ENCODE measurements at regions not wholly inside any gene's neighbourhood (a gene's known extent, or its start where the extent isn't known, plus 50 kb on each side); places are given as distances from the start of the nearest gene placed in this dataset.

DNA sequence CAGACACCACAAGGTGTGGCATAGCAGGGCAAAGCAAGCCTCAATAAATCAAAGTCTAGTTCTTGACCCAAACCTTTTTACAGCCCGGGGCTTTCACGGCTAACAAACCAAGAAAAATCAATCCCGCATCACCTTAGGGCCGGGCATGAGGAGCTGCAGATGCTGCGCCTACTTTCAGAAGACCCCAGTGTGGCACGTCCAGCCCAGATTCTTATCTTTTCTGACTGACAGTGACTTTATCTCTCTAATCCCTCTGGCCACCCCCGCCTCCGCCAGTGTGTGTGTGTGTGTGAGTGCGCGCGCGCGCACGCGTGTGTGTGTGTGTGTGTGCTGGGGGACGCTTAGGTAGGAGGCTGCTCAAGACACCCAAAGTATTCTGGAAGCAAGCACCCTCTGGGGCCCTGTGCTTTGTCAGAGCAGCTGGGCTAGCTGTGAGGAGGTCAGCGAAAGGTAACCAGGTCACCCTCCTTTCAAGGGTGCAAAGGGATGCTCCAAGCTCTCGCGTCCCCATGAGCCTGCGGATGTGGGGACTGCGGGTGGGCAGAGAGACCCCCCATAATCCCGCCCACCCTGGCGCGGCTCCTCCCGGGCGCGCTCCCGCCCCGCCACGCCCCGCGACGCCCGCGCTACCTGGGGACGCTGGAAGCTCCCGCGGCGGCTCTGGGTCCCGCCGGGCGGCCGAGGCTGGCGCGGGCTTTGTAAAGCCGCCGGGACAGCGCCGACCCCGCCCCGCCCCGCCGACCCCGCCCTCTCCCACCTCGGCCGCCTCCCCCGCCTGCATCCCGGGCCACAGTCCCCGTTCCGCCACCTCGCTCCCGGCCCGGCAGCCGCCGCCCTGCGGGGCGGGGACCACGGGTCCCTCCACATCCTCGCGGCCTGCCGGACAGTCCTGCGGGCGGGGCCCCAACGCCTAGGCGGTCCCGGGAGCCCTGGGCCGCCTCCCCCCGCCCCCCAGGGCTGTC lies 57.1 kb upstream of the RHOBTB1 start:
- Histone ChIP-seq H3K36me3 (ENCODE audit: control insufficient read depth in 2 of 3, insufficient read depth in 3 of 3, low read length in 3 of 3) (no peaks in the 10 kb centered on the region), H3K9ac (ENCODE audit: low read length in 3 of 3) (peak overlapping the region in 2 of 3 donors; percentile 55 to 75), H3K4me1 (ENCODE audit: control insufficient read depth in 2 of 3, insufficient read depth in 2 of 3, low read depth in 1 of 3, low read length in 3 of 3) (no peaks in the 10 kb centered on the region), H3K4me3 (ENCODE audit: low read length in 3 of 3) (peak overlapping the region; percentile 63 to 78 (median 71)), H3K27ac (ENCODE audit: low read depth in 2 of 2, low read length in 2 of 2) (peak overlapping the region; percentile 33 to 79), H3K9me3 (ENCODE audit: control insufficient read depth in 2 of 3, insufficient read depth in 1 of 3, low read length in 3 of 3) (no peaks in the 10 kb centered on the region), H3K27me3 (ENCODE audit: control insufficient read depth, insufficient read depth, low read length) (no peaks in the 10 kb centered on the region)
- intact Hi-C loops (cut with DNase I), result no loop called here
- DNase-seq (peak; percentile 69 to 83 (median 73)), FAIRE-seq (no peak)
- TF ChIP-seq, protein P1, sequence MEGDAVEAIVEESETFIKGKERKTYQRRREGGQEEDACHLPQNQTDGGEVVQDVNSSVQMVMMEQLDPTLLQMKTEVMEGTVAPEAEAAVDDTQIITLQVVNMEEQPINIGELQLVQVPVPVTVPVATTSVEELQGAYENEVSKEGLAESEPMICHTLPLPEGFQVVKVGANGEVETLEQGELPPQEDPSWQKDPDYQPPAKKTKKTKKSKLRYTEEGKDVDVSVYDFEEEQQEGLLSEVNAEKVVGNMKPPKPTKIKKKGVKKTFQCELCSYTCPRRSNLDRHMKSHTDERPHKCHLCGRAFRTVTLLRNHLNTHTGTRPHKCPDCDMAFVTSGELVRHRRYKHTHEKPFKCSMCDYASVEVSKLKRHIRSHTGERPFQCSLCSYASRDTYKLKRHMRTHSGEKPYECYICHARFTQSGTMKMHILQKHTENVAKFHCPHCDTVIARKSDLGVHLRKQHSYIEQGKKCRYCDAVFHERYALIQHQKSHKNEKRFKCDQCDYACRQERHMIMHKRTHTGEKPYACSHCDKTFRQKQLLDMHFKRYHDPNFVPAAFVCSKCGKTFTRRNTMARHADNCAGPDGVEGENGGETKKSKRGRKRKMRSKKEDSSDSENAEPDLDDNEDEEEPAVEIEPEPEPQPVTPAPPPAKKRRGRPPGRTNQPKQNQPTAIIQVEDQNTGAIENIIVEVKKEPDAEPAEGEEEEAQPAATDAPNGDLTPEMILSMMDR (IDR thresholded peaks at IDR 0.05; ENCODE audit: borderline replicate concordance, extremely low read depth, insufficient read depth), result no peak

DNA sequence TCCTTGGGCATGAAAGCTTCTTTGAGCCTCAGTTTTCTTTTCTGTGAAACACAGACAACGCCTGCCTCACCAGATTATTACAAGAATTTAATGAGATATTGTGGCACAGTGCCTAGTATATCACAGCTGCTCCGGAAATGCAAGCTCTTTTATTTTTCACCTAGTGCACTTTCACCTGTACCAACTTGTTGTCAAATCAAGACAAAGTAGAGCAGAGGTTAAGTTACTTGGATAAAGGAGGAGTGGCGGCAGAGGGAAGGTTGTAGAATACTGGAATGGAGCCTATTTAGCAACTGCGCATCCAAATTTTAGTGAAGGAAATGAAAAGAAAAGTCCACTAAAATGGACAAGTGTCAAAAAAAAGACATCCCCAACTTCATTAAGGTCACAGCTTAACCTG lies 54.9 kb upstream of the RHOBTB1 start:
- intact Hi-C loops (cut with DNase I), result no loop called here
- Histone ChIP-seq H3K9me3 (ENCODE audit: control insufficient read depth in 2 of 3, insufficient read depth in 1 of 3, low read length in 3 of 3) (no peaks in the 10 kb centered on the region), H3K9ac (ENCODE audit: low read length in 3 of 3) (peak overlapping the region in 1 of 3 donors; percentile 75), H3K27me3 (ENCODE audit: control insufficient read depth, insufficient read depth, low read length) (no peaks in the 10 kb centered on the region), H3K4me1 (ENCODE audit: control insufficient read depth in 2 of 3, insufficient read depth in 2 of 3, low read depth in 1 of 3, low read length in 3 of 3) (no peaks in the 10 kb centered on the region), H3K36me3 (ENCODE audit: control insufficient read depth in 2 of 3, insufficient read depth in 3 of 3, low read length in 3 of 3) (no peaks in the 10 kb centered on the region), H3K4me3 (ENCODE audit: low read length in 3 of 3) (peak overlapping the region in 2 of 3 donors; percentile 63 to 71), H3K27ac (ENCODE audit: low read depth in 2 of 2, low read length in 2 of 2) (peak overlapping the region; percentile 62 to 79)
- FAIRE-seq (no peak), DNase-seq (no peak)
- TF ChIP-seq, protein P1 (IDR thresholded peaks at IDR 0.05; ENCODE audit: borderline replicate concordance, extremely low read depth, insufficient read depth), result no peak

DNA sequence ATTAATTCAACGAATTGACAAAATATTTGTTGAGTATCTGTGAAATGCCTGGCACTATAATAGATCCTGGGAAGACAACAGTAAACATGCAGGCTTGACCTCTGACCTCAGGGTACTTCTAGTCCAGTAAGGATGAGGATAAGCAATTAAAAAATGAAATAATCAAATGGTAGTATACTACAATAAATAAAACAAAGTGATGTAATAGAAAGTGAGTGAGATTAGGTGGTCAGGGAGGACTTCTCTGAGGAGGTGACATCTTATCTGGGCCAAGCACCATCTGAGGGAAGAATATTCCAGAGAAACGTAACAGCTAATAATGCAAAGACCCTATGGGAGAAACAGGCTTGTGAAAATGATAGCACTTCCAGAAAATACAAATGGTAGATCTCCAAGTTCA lies 50.1 kb upstream of the RHOBTB1 start:
- Histone ChIP-seq H3K4me3 (ENCODE audit: low read length in 3 of 3) (no peak overlapping the region), H3K27ac (ENCODE audit: low read depth in 2 of 2, low read length in 2 of 2) (no peak overlapping the region), H3K9ac (ENCODE audit: low read length in 3 of 3) (no peak overlapping the region), H3K36me3 (ENCODE audit: control insufficient read depth in 2 of 3, insufficient read depth in 3 of 3, low read length in 3 of 3) (no peaks in the 10 kb centered on the region), H3K4me1 (ENCODE audit: control insufficient read depth in 2 of 3, insufficient read depth in 2 of 3, low read depth in 1 of 3, low read length in 3 of 3) (no peaks in the 10 kb centered on the region), H3K27me3 (ENCODE audit: control insufficient read depth, insufficient read depth, low read length) (no peaks in the 10 kb centered on the region), H3K9me3 (ENCODE audit: control insufficient read depth in 2 of 3, insufficient read depth in 1 of 3, low read length in 3 of 3) (no peaks in the 10 kb centered on the region)
- TF ChIP-seq, protein P1 (IDR thresholded peaks at IDR 0.05; ENCODE audit: borderline replicate concordance, extremely low read depth, insufficient read depth), result no peak
- FAIRE-seq (no peak), DNase-seq (no peak)
- intact Hi-C loops (cut with DNase I), result no loop called here

Measured in kidney (tissue), 13 donors.